ENCODE measurements at regions not wholly inside any gene's neighbourhood (a gene's known extent, or its start where the extent isn't known, plus 50 kb on each side); places are given as distances from the start of the nearest gene placed in this dataset.

DNA sequence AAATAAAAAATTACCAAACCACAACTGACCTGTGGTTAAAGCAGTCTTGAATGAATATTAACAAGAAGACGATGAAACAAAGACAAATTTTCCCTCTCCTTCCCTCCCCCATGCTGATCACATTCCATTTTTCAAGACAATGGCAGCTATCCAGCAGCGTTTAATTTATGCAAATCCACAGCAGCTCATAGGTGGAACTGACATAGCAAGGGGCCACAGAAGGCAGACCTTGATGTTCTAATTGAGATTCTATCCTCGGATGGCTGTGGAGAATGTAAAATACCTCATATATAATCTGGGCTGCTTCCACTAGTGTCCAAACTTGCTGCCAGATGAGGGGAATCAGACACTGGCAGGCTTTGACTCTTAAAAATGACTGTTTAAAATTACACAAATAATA, 211.5 kb downstream of the CHRDL1 start:
- no peaks in the 10 kb centered on the region for H3K79me2 ChIP-seq (ENCODE audit: control insufficient read depth, insufficient read depth, low read length)
- no peak for TF ChIP-seq FOS (IDR thresholded peaks at IDR 0.05; ENCODE audit: borderline replicate concordance, insufficient read depth, low read length)
- TF ChIP-seq, protein P1, sequence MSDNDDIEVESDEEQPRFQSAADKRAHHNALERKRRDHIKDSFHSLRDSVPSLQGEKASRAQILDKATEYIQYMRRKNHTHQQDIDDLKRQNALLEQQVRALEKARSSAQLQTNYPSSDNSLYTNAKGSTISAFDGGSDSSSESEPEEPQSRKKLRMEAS (IDR thresholded peaks at IDR 0.05; ENCODE audit: insufficient read depth, insufficient read length) = no peak
- TF ChIP-seq JUN (IDR thresholded peaks at IDR 0.05; ENCODE audit: borderline replicate concordance, insufficient read depth, insufficient read length, low read depth) = no peak
- TF ChIP-seq, protein P2, sequence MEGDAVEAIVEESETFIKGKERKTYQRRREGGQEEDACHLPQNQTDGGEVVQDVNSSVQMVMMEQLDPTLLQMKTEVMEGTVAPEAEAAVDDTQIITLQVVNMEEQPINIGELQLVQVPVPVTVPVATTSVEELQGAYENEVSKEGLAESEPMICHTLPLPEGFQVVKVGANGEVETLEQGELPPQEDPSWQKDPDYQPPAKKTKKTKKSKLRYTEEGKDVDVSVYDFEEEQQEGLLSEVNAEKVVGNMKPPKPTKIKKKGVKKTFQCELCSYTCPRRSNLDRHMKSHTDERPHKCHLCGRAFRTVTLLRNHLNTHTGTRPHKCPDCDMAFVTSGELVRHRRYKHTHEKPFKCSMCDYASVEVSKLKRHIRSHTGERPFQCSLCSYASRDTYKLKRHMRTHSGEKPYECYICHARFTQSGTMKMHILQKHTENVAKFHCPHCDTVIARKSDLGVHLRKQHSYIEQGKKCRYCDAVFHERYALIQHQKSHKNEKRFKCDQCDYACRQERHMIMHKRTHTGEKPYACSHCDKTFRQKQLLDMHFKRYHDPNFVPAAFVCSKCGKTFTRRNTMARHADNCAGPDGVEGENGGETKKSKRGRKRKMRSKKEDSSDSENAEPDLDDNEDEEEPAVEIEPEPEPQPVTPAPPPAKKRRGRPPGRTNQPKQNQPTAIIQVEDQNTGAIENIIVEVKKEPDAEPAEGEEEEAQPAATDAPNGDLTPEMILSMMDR (IDR thresholded peaks at IDR 0.05; ENCODE audit: extremely low read depth in 1 of 2, insufficient read depth in 1 of 2, low read depth in 1 of 2, low read length in 2 of 2) = no peak
- no peak for TF ChIP-seq POLR2A (IDR thresholded peaks at IDR 0.05; ENCODE audit: low read depth, low read length)
- CTCF ChIA-PET = no interaction called here
- H3K4me2 ChIP-seq (ENCODE audit: insufficient read depth, low read length) = no peak overlapping the region
- H3K9me1 ChIP-seq (replicated peaks; ENCODE audit: control insufficient read depth, extremely low read depth, insufficient read depth, low read length) = no peaks in the 10 kb centered on the region
- no peaks in the 10 kb centered on the region for H3K27me3 ChIP-seq (ENCODE audit: control insufficient read depth in 2 of 2, insufficient read depth in 2 of 2, low read length in 2 of 2)
- H3K36me3 ChIP-seq (ENCODE audit: control insufficient read depth in 2 of 2, extremely low read depth in 1 of 2, insufficient read depth in 2 of 2, low read length in 2 of 2) = no peaks in the 10 kb centered on the region
- POLR2A ChIA-PET = no interaction called here
- BruUV-seq (replicated peaks) = no TSS peak
- intact Hi-C loops (cut with micrococcal nuclease) = no loop called here
- dilution Hi-C loops (cut with MboI; ENCODE audit: extremely low pct_ligation_motif_present, low sequenced_read_pairs) = no loop called here
- no peak overlapping the region for H3K4me3 ChIP-seq (replicated peaks in 1 of 3; ENCODE audit: insufficient read depth in 1 of 3, low read depth in 1 of 3, low read length in 3 of 3)
- H2AFZ ChIP-seq (ENCODE audit: low read depth, low read length) = no peak overlapping the region
- DNase-seq (ENCODE audit: low read depth, low spot score) = no peak
- no peaks in the 10 kb centered on the region for H4K20me1 ChIP-seq (replicated peaks; ENCODE audit: control insufficient read depth, extremely low read depth, insufficient read depth, low read length)
- H3K27ac ChIP-seq (ENCODE audit: insufficient read depth, low read depth, low read length) = no peak overlapping the region
- no peak for FAIRE-seq
- H3K9ac ChIP-seq (replicated peaks; ENCODE audit: extremely low read depth, insufficient read depth, low read length) = no peak overlapping the region
- H3K9me3 ChIP-seq (replicated peaks; ENCODE audit: control insufficient read depth, insufficient read depth, low read length) = no peaks in the 10 kb centered on the region
- no peaks in the 10 kb centered on the region for H3K4me1 ChIP-seq (ENCODE audit: control insufficient read depth, extremely low read depth, insufficient read depth, low read length)

DNA sequence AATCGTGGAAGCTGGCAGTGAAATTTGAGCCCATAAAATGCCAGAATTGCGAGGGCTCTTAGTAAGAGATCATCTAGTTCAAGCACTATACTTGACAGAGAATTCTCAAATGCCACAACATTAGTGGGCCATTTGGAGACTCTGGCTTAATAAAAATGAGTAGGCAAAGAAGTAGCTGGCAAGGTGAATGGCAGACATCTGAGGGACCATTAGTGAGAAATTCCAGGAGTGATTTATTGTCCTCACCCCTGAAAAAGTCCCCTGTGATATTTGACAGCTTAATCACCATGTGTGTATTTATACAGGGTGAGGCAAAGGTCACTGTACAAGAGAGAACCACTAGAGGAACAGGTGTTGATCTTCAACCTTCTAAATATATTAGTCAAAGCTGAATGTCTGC, 207.5 kb downstream of the CHRDL1 start:
- Histone ChIP-seq H3K79me2 (ENCODE audit: control insufficient read depth, insufficient read depth, low read length) (no peaks in the 10 kb centered on the region), H3K4me2 (ENCODE audit: insufficient read depth, low read length) (no peak overlapping the region), H3K4me1 (ENCODE audit: control insufficient read depth, extremely low read depth, insufficient read depth, low read length) (no peaks in the 10 kb centered on the region), H3K36me3 (ENCODE audit: control insufficient read depth in 2 of 2, extremely low read depth in 1 of 2, insufficient read depth in 2 of 2, low read length in 2 of 2) (no peaks in the 10 kb centered on the region), H3K9me3 (replicated peaks; ENCODE audit: control insufficient read depth, insufficient read depth, low read length) (no peaks in the 10 kb centered on the region), H4K20me1 (replicated peaks; ENCODE audit: control insufficient read depth, extremely low read depth, insufficient read depth, low read length) (no peaks in the 10 kb centered on the region), H3K27ac (ENCODE audit: insufficient read depth, low read depth, low read length) (no peak overlapping the region), H3K9me1 (replicated peaks; ENCODE audit: control insufficient read depth, extremely low read depth, insufficient read depth, low read length) (no peaks in the 10 kb centered on the region), H3K9ac (replicated peaks; ENCODE audit: extremely low read depth, insufficient read depth, low read length) (no peak overlapping the region), H3K4me3 (replicated peaks in 1 of 3; ENCODE audit: insufficient read depth in 1 of 3, low read depth in 1 of 3, low read length in 3 of 3) (no peak overlapping the region), H3K27me3 (ENCODE audit: control insufficient read depth in 2 of 2, insufficient read depth in 2 of 2, low read length in 2 of 2) (no peaks in the 10 kb centered on the region), H2AFZ (ENCODE audit: low read depth, low read length) (no peak overlapping the region)
- dilution Hi-C loops (cut with MboI; ENCODE audit: extremely low pct_ligation_motif_present, low sequenced_read_pairs) = no loop called here
- ChIA-PET POLR2A (no interaction called here), CTCF (no interaction called here)
- BruUV-seq (replicated peaks) = no TSS peak
- FAIRE-seq (no peak), DNase-seq (ENCODE audit: low read depth, low spot score) (no peak)
- intact Hi-C loops (cut with micrococcal nuclease) = no loop called here
- no peak for TF ChIP-seq EZH2 (IDR thresholded peaks at IDR 0.05; ENCODE audit: borderline replicate concordance, low read depth, low read length, severe bottlenecking)
- no peak for TF ChIP-seq POLR2AphosphoS5 (IDR thresholded peaks at IDR 0.05; ENCODE audit: insufficient read depth, low read depth, low read length)
- TF ChIP-seq GATA2 (IDR thresholded peaks at IDR 0.05; ENCODE audit: insufficient read depth, insufficient read length, low read depth, low read length) = no peak
- TF ChIP-seq, protein P1 (IDR thresholded peaks at IDR 0.05; ENCODE audit: insufficient read depth, insufficient read length) = no peak
- TF ChIP-seq, protein P2 (IDR thresholded peaks at IDR 0.05; ENCODE audit: extremely low read depth in 1 of 2, insufficient read depth in 1 of 2, low read depth in 1 of 2, low read length in 2 of 2) = no peak
- no peak for TF ChIP-seq JUN (IDR thresholded peaks at IDR 0.05; ENCODE audit: borderline replicate concordance, insufficient read depth, insufficient read length, low read depth)
- TF ChIP-seq FOS (IDR thresholded peaks at IDR 0.05; ENCODE audit: borderline replicate concordance, insufficient read depth, low read length) = no peak
- TF ChIP-seq MYC (IDR thresholded peaks at IDR 0.05; ENCODE audit: low read depth, low read length) = no peak
- TF ChIP-seq POLR2A (IDR thresholded peaks at IDR 0.05; ENCODE audit: low read depth, low read length) = no peak
